Sigmoid colon (tissue), 6 donors: ENCODE measurements at regions not wholly inside any gene's neighbourhood (a gene's known extent, or its start where the extent isn't known, plus 50 kb on each side); places are given as distances from the start of the nearest gene placed in this dataset.

Experiments
- DNase-seq: peaks from one replicate; pipeline ENCODE4 v3.0.0-alpha.2; 2019
- H3K27ac ChIP-seq, 4 donors: fragments of 200-600 bp; sonication (generic); one replicate each; pipeline ENCODE4 v1.5.1; 2016 to 2019; ENCODE audit warnings: mild to moderate bottlenecking in 1 of 4
- H3K27me3 ChIP-seq, 3 donors: fragments of 200-600 bp; sonication (generic); one replicate each; pipeline ENCODE4 v1.5.1; 2019; ENCODE audit warnings: mild to moderate bottlenecking in 1 of 3
- H3K36me3 ChIP-seq, 4 donors: fragments of 200-600 bp; sonication (generic); one replicate each; pipeline ENCODE4 v1.5.1; 2016 to 2019
- H3K4me1 ChIP-seq, 4 donors: fragments of 200-600 bp; sonication (generic); one replicate each; pipeline ENCODE4 v1.5.1; 2017 to 2019
- H3K4me3 ChIP-seq, 4 donors: fragments of 200-600 bp; sonication (generic); one replicate each; pipeline ENCODE4 v1.5.1; 2017 to 2019; ENCODE audit warnings: mild to moderate bottlenecking in 2 of 4, moderate library complexity in 1 of 4
- H3K9me3 ChIP-seq, 4 donors: fragments of 200-600 bp in 3 of 4; sonication (generic) in 3 of 4; one replicate each; pipeline versions ENCODE4 v1.5.1 to v1.6.1; 2013 to 2019
- EP300 ChIP-seq, 4 donors: sonication (generic); formaldehyde crosslinking; IDR thresholded peaks; one replicate each; pipeline ENCODE4 v1.6.1; 2017; ENCODE audit warnings: antibody characterized with exemption in 4 of 4
- POLR2A ChIP-seq, 2 donors: fragments of 450-650 bp; IDR thresholded peaks; one replicate each; pipeline ENCODE4 v1.6.1; 2016; ENCODE audit warnings: antibody characterized with exemption in 2 of 2, mild to moderate bottlenecking in 2 of 2, moderate library complexity in 2 of 2
- POLR2AphosphoS5 ChIP-seq, 4 donors: sonication (generic); formaldehyde crosslinking; IDR thresholded peaks; one replicate each; pipeline ENCODE4 v1.6.1; 2017; ENCODE audit warnings: antibody characterized with exemption in 4 of 4
- WGBS, 2 donors: extraction: QIAGEN DNeasy Blood & Tissue Kit; methylation state at CpG; one replicate each; pipeline ENCODE4 v1.1.7; 2013; 5-methylcytosine and 5-hydroxymethylcytosine counted together
- intact Hi-C: fragments of 100-400 bp; cut with DNase I; formaldehyde crosslinking; loops from one replicate; pipeline ENCODE4 v1.15.1; 2023
- TF ChIP-seq, protein P1 (sequence below), 4 experiments: fragments of 450-650 bp in 3 of 4; fragments of 200-600 bp in 1 of 4; IDR thresholded peaks; one replicate each; pipeline ENCODE4 v1.5.1; 2016 to 2019; ENCODE audit warnings: antibody characterized with exemption in 4 of 4, mild to moderate bottlenecking in 3 of 4, moderate library complexity in 2 of 4
- donor health status: healthy with polysubstance abuse.
- donor health status: healthy.

GRCh38 chr13:50610238-50610637 lies 233.3 kb downstream of the DLEU7 start:
- Histone ChIP-seq H3K4me3 (no peak overlapping the region), H3K27ac (no peak overlapping the region), H3K36me3 (no peaks in the 10 kb centered on the region), H3K4me1 (no peaks in the 10 kb centered on the region), H3K9me3 (no peaks in the 10 kb centered on the region), H3K27me3 (no peaks in the 10 kb centered on the region)
- DNase-seq, result no peak
- intact Hi-C loops, result no loop called here
- 94% methylated on average over 2 of the region's 2 CpGs for WGBS, 2 donors
- TF ChIP-seq EP300 (IDR thresholded peaks at IDR 0.05), result no peak

DNA sequence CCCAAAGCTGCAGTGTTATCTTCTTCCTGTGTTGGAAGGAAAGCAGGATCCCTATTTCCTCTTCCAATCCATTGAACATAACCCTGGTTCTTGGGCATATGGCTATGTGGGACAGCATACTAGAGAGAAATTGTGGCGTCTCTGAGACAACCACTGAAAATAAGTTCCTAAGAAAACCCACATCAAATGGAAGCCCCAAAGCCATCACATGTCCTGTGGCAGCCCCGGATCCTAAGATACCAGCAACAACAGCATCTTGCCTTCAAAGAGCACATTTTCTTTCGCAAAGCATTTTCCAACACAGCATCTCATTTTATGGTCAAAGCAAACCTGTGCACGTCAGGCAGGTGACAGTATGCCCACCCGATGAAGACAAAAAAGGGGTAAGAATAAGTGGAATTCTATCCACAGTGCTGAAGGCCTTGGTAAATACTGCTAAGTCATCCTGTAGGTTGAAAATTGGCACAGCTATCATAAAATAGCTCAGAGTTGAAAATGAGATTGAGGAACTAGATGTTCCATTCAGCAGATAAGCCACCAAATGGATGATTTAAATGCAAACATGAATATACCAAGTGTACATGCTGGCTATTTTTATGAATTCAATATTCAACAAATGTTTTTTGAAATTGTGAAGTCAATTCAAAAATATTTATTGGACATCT lies 232.2 kb downstream of the DLEU7 start:
- Histone ChIP-seq H3K27ac (no peak overlapping the region), H3K4me1 (no peaks in the 10 kb centered on the region), H3K4me3 (no peak overlapping the region), H3K36me3 (no peaks in the 10 kb centered on the region), H3K9me3 (no peaks in the 10 kb centered on the region), H3K27me3 (no peaks in the 10 kb centered on the region)
- DNase-seq, result no peak
- no peak for TF ChIP-seq EP300 (IDR thresholded peaks at IDR 0.05)
- no peak for TF ChIP-seq POLR2AphosphoS5 (IDR thresholded peaks at IDR 0.05)
- TF ChIP-seq, protein P1, sequence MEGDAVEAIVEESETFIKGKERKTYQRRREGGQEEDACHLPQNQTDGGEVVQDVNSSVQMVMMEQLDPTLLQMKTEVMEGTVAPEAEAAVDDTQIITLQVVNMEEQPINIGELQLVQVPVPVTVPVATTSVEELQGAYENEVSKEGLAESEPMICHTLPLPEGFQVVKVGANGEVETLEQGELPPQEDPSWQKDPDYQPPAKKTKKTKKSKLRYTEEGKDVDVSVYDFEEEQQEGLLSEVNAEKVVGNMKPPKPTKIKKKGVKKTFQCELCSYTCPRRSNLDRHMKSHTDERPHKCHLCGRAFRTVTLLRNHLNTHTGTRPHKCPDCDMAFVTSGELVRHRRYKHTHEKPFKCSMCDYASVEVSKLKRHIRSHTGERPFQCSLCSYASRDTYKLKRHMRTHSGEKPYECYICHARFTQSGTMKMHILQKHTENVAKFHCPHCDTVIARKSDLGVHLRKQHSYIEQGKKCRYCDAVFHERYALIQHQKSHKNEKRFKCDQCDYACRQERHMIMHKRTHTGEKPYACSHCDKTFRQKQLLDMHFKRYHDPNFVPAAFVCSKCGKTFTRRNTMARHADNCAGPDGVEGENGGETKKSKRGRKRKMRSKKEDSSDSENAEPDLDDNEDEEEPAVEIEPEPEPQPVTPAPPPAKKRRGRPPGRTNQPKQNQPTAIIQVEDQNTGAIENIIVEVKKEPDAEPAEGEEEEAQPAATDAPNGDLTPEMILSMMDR (IDR thresholded peaks at IDR 0.05), result no peak
- no peak for TF ChIP-seq POLR2A (IDR thresholded peaks at IDR 0.05)
- 58 to 88% methylated on average over 5 of the region's 5 CpGs for WGBS, 2 donors
- intact Hi-C loops, result no loop called here

- TF ChIP-seq, protein P1 (IDR thresholded peaks at IDR 0.05), result no peak
- intact Hi-C loops, result no loop called here
- H3K27me3 ChIP-seq, result no peaks in the 10 kb centered on the region
- 75 to 76% methylated on average over 3 of the region's 3 CpGs for WGBS, 2 donors
- H3K27ac ChIP-seq, result no peak overlapping the region
- no peaks in the 10 kb centered on the region for H3K36me3 ChIP-seq
- DNase-seq, result no peak
- H3K9me3 ChIP-seq, result no peaks in the 10 kb centered on the region
- peaks cover 0 to 7% (median 3%) of the 10 kb centered on the region in 4 donors for H3K4me1 ChIP-seq
- no peak overlapping the region for H3K4me3 ChIP-seq
Observed at GRCh38 chr13:50612717-50613116, 230.8 kb downstream of the DLEU7 start.

DNA sequence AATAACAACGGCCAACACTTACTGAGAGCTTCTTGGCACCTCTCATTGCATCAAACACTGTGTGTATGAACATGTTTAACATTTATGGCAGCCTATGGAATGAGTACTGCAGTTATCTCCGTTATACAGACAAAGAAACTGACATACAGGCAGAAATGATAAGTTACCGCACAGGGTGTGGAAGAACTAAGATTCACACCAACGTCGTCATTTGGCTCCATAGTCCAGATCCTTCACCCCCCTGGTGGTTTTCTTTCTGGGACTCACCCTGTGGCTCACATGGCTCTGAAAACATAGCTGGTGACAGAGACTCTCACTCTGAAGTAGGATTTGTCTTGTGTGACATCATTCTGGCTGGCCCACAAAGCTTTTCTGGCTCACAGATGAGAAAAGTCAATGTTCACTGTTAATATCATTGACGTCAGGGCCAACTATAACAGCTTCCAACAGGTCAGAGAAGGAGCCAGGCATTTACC lies 230.1 kb downstream of the DLEU7 start:
- intact Hi-C loops, result no loop called here
- Histone ChIP-seq H3K4me1 (peaks cover 0 to 7% (median 3%) of the 10 kb centered on the region in 4 donors), H3K4me3 (no peak overlapping the region), H3K27ac (no peak overlapping the region), H3K36me3 (no peaks in the 10 kb centered on the region), H3K9me3 (no peaks in the 10 kb centered on the region), H3K27me3 (no peaks in the 10 kb centered on the region)
- TF ChIP-seq POLR2A (IDR thresholded peaks at IDR 0.05), result no peak
- no peak for TF ChIP-seq EP300 (IDR thresholded peaks at IDR 0.05)
- TF ChIP-seq POLR2AphosphoS5 (IDR thresholded peaks at IDR 0.05), result no peak
- WGBS, 2 donors, result 89 to 91% methylated on average over 6 of the region's 6 CpGs
- no peak for DNase-seq

GRCh38 chr13:50615234-50615633 lies 228.3 kb downstream of the DLEU7 start:
- peaks cover 0 to 7% (median 3%) of the 10 kb centered on the region in 4 donors for H3K4me1 ChIP-seq
- H3K27ac ChIP-seq, result no peak overlapping the region
- no peak overlapping the region for H3K4me3 ChIP-seq
- no peaks in the 10 kb centered on the region for H3K36me3 ChIP-seq
- WGBS, 2 donors, result 48 to 78% methylated on average over 2 of the region's 2 CpGs
- TF ChIP-seq POLR2A (IDR thresholded peaks at IDR 0.05) (no peak), POLR2AphosphoS5 (IDR thresholded peaks at IDR 0.05) (no peak), EP300 (IDR thresholded peaks at IDR 0.05) (no peak)
- TF ChIP-seq, protein P1 (IDR thresholded peaks at IDR 0.05), result no peak
- DNase-seq, result no peak
- no peaks in the 10 kb centered on the region for H3K27me3 ChIP-seq
- intact Hi-C loops, result no loop called here
- no peaks in the 10 kb centered on the region for H3K9me3 ChIP-seq

GRCh38 chr13:50616101-50616500 lies 227.4 kb downstream of the DLEU7 start:
- Histone ChIP-seq H3K27ac (no peak overlapping the region), H3K27me3 (no peaks in the 10 kb centered on the region), H3K9me3 (no peaks in the 10 kb centered on the region)

More at GRCh38 chr13:50616101-50616500, 227.4 kb downstream of the DLEU7 start:
- H3K4me1 ChIP-seq, result peaks cover 0 to 7% (median 3%) of the 10 kb centered on the region in 4 donors
- no peak for DNase-seq
- intact Hi-C loops, result no loop called here
- TF ChIP-seq, protein P1 (IDR thresholded peaks at IDR 0.05), result no peak
- TF ChIP-seq POLR2AphosphoS5 (IDR thresholded peaks at IDR 0.05), result no peak
- TF ChIP-seq POLR2A (IDR thresholded peaks at IDR 0.05), result no peak
- TF ChIP-seq EP300 (IDR thresholded peaks at IDR 0.05), result no peak
- WGBS, 2 donors, result 98% methylated on average over 2 of the region's 2 CpGs
- H3K36me3 ChIP-seq, result no peaks in the 10 kb centered on the region
- no peak overlapping the region for H3K4me3 ChIP-seq
